WTC11 (cell line): ENCODE measurements at regions not wholly inside any gene's neighbourhood (a gene's known extent, or its start where the extent isn't known, plus 50 kb on each side); places are given as distances from the start of the nearest gene placed in this dataset.
"Not testable (repeated sequence)": the region's sequence is repeated elsewhere in the genome, so short reads cannot be mapped to it uniquely, and the experiment has no call there.

Experiments used
- NFYB ChIP-seq: sonication (generic); formaldehyde crosslinking; conservative IDR thresholded peaks from 2 replicates; pipeline ENCODE4 v1.8.0; 2022; ENCODE audit warnings: low read depth, missing genetic modification reagents
- TF ChIP-seq, protein P1 (sequence below): sonication (generic); formaldehyde crosslinking; conservative IDR thresholded peaks from 2 replicates; pipeline ENCODE4 v1.8.1; 2022; ENCODE audit warnings: mild to moderate bottlenecking, missing genetic modification reagents

DNA sequence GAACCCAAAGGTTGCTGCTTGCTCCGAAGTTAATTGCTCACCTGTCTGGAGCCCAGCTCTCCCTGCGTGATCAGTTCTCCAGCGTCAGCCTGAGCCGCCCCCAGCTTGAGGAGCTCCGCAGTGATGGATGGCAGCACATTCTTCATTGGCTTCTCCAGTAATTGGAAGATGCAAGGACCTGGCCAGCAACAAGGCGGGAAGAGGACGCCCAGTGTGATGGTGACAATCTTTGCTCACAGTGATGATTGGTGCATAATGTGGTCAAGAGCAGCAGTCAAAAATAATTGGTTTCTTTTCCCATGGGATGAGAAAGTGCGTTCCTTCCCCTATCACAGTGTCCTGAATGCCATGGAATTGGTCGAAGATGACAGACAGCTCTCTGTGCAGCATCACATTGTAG is 102.4 kb upstream of the SPDYE9 start:
- TF ChIP-seq, protein P1, sequence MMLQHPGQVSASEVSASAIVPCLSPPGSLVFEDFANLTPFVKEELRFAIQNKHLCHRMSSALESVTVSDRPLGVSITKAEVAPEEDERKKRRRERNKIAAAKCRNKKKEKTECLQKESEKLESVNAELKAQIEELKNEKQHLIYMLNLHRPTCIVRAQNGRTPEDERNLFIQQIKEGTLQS (CRISPR knock-in tag) = not testable (repeated sequence)
- TF ChIP-seq NFYB (CRISPR knock-in tag) = not testable (repeated sequence)
